ENCODE measurements at regions not wholly inside any gene's neighbourhood (a gene's known extent, or its start where the extent isn't known, plus 50 kb on each side); places are given as distances from the start of the nearest gene placed in this dataset.

DNA sequence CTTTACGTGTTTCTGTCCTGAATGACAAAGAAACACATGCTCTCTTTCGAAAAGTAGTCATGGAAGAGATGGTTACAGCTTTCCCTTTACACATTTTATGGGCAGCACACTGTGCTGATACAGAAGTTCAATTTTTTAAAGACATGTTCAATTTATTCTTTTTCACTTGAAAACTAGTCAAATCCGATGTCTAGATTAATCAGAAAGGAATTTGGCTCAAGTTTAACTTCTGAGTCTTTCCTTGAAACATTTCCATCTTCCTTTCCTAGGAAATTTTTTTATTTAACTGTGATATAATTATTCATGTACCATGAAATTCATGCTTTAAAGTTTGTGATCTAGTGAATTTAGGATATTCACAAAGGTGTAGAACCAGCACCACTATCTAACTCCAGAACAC, 360.1 kb downstream of the TNS3 start:
- POLR2A ChIA-PET: no interaction called here

DNA sequence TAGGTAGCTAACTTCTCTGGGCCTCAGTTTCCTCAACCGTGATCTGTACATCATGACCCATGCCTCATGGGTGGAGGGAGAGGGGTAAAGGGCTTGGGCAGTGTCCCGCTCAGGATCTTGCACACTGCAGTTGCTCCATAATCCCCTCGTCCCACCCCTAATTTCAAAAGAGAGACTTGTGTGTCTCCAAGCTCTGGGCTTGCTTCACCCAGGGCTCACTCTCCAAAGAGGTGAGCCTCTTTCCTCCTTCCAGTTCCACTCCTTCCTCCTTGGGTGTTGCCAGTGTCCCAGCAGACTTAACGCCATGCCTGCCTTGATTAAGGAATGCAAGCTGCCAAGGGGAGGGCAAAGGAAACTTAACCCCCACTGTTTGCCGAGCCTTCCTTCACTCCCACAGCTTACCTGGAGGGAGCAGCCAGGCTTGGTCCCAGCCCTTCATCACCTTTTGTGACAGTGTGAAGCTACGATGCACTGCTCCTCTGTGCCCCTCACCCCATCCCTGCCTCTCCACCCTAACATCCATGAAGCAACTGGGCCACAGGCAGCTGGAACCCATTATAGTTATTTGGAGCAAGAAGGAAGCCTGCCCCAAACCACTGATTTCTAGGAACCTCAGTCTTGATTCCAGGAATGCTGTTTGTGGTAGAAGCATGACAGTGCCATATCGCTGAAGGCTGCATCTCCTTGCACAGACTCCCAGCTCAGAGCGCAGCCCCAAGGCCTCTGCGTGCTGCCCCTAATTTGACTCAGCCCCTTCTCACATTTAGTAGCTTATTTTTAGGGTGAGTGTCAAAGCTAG, 363.3 kb downstream of the TNS3 start:
- TF ChIP-seq, protein P1, sequence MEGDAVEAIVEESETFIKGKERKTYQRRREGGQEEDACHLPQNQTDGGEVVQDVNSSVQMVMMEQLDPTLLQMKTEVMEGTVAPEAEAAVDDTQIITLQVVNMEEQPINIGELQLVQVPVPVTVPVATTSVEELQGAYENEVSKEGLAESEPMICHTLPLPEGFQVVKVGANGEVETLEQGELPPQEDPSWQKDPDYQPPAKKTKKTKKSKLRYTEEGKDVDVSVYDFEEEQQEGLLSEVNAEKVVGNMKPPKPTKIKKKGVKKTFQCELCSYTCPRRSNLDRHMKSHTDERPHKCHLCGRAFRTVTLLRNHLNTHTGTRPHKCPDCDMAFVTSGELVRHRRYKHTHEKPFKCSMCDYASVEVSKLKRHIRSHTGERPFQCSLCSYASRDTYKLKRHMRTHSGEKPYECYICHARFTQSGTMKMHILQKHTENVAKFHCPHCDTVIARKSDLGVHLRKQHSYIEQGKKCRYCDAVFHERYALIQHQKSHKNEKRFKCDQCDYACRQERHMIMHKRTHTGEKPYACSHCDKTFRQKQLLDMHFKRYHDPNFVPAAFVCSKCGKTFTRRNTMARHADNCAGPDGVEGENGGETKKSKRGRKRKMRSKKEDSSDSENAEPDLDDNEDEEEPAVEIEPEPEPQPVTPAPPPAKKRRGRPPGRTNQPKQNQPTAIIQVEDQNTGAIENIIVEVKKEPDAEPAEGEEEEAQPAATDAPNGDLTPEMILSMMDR (IDR thresholded peaks at IDR 0.05; ENCODE audit: insufficient read depth, low read depth, low read length): no peak
- peak; percentile 53 for DNase-seq (ENCODE audit: low read depth)
- H3K4me3 ChIP-seq (ENCODE audit: low read depth, low read length): no peak overlapping the region
- POLR2A ChIA-PET: no interaction called here
- CTCF ChIA-PET: interaction anchor here (1.4 to 2.7 kb wide), 2 partner anchors 15 to 16 kb away, joined by 3 to 8 read pairs; no protein-coding TSS in a partner anchor
- no peaks in the 10 kb centered on the region for H3K36me3 ChIP-seq (ENCODE audit: control insufficient read depth, insufficient read depth, low read length)
- H3K27me3 ChIP-seq (ENCODE audit: control insufficient read depth, insufficient read depth, low read length): no peaks in the 10 kb centered on the region; the same call in 1 of the 2 replicates

More for the DNA sequence above, 360.1 kb downstream of the TNS3 start:
- no peak overlapping the region for H3K4me3 ChIP-seq (ENCODE audit: low read depth, low read length)
- TF ChIP-seq, protein P1 (IDR thresholded peaks at IDR 0.05; ENCODE audit: insufficient read depth, low read depth, low read length): no peak
- CTCF ChIA-PET: no interaction called here
- no peaks in the 10 kb centered on the region for H3K27me3 ChIP-seq (ENCODE audit: control insufficient read depth, insufficient read depth, low read length)
- H3K36me3 ChIP-seq (ENCODE audit: control insufficient read depth, insufficient read depth, low read length): no peaks in the 10 kb centered on the region
- no peak for DNase-seq (ENCODE audit: low read depth)

DNA sequence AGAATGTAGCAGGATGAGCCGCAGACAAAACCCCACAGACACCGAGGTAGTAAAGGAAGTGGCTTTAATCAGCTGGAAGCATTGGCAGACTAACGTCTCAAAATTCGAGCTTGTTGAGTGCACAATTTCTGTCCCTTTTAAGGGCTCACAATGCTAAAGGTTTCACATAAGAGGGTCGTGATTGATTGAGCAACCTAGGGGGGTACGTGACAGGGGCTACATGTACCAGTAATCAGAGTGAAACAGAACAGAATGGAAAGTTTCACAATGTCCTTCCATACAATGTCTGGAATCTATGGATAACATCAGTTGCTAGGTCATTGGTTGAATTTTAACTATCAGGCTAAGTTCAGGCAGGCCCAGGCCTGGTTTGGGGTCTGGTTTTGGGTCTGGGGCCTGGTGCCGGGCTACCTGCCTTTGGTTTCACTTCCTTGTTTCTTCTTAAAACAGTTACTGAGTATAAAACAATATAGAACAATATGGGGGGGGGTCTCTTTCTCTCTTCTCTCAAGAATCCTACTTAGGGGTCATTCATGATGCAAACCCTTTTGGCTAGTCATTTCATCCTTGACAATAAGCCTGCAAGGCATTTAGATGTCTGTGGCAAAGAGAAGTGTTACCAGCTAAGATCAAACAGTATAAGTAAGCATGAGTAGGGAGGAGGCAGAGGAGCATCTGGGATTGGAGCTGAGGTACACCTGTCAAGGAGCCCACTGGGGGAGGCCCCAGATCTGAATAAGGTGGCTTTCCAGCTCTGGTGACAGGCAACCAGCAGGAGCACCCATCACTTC, 364.1 kb downstream of the TNS3 start:
- no peak for DNase-seq (ENCODE audit: low read depth)
- ChIA-PET CTCF (interaction anchor here (2.7 kb wide), 1 partner anchor 16 kb away, joined by 8 read pairs; no protein-coding TSS in a partner anchor), POLR2A (no interaction called here)
- H3K4me3 ChIP-seq (ENCODE audit: low read depth, low read length): no peak overlapping the region
- H3K36me3 ChIP-seq (ENCODE audit: control insufficient read depth, insufficient read depth, low read length): no peaks in the 10 kb centered on the region
- TF ChIP-seq, protein P1 (IDR thresholded peaks at IDR 0.05; ENCODE audit: insufficient read depth, low read depth, low read length): no peak
- H3K27me3 ChIP-seq (ENCODE audit: control insufficient read depth, insufficient read depth, low read length): peaks cover 2% of the 10 kb centered on the region

DNA sequence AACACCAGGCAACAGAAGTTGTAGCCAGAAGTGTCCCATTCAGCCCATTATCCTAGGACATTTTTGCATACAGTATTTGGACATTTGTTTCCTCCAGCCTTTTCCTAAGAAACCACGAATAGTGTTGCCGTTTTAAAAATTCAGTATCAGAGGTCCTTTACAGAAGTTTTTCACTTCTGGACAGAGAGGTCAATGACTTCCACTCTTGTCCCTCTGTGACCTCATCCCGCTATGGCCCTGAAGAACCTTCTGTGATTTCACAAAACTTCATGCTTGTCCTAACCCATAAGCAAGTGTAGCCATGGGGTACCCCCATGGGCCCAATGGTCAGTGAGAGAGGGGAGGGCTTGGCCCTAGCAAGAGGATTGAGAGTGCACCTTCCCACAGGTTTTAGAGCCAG, 364.8 kb downstream of the TNS3 start:
- no peak for DNase-seq (ENCODE audit: low read depth)
- Histone ChIP-seq H3K4me3 (ENCODE audit: low read depth, low read length) (no peak overlapping the region), H3K27me3 (ENCODE audit: control insufficient read depth, insufficient read depth, low read length) (peaks cover 7% of the 10 kb centered on the region), H3K36me3 (ENCODE audit: control insufficient read depth, insufficient read depth, low read length) (no peaks in the 10 kb centered on the region)
- CTCF ChIA-PET: interaction anchor here (1.0 kb wide), 1 partner anchor 15 kb away, joined by 3 read pairs; no protein-coding TSS in a partner anchor
- TF ChIP-seq, protein P1 (IDR thresholded peaks at IDR 0.05; ENCODE audit: insufficient read depth, low read depth, low read length): no peak
- POLR2A ChIA-PET: no interaction called here

DNA sequence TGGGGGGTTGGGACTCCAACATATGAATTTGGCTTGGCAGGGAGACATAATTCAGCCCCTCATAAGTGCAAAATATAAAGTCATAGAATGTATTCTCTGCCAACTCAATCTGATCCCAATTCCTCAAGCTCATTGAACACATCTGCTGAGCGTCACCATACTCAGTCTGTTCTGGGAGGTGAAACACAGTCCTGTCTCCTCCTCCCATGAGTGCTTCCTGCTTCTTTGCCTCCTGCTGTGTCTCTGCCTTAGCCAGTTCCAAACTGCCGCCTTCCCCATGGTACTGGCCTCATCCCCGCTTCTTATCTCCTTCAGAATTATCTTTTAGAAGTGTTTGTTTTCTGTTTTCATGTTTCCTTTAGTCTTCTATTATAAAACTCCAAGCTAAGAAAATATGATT, 365.5 kb downstream of the TNS3 start:
- CTCF ChIA-PET: interaction anchor here (1.0 kb wide), 1 partner anchor 14 kb away, joined by 3 read pairs; no protein-coding TSS in a partner anchor
- POLR2A ChIA-PET: no interaction called here
- TF ChIP-seq, protein P1 (IDR thresholded peaks at IDR 0.05; ENCODE audit: insufficient read depth, low read depth, low read length): no peak
- no peak for DNase-seq (ENCODE audit: low read depth)
- Histone ChIP-seq H3K27me3 (ENCODE audit: control insufficient read depth, insufficient read depth, low read length) (peaks cover 7% of the 10 kb centered on the region), H3K4me3 (ENCODE audit: low read depth, low read length) (no peak overlapping the region), H3K36me3 (ENCODE audit: control insufficient read depth, insufficient read depth, low read length) (no peaks in the 10 kb centered on the region)
